ENCODE measurements at regions not wholly inside any gene's neighbourhood (a gene's known extent, or its start where the extent isn't known, plus 50 kb on each side); places are given as distances from the start of the nearest gene placed in this dataset.

- peak; percentile 33 for DNase-seq
These were observed 51.6 kb upstream of the SRGAP3 start for GRCh38 chr3:9301091-9301490.

GRCh38 chr3:9301798-9302197 lies 52.4 kb upstream of the SRGAP3 start:
- no peak for DNase-seq

- peak; percentile 91 for DNase-seq
These were observed 53.2 kb upstream of the SRGAP3 start for GRCh38 chr3:9302425-9303181.

GRCh38 chr3:9308298-9308990 lies 54.4 kb upstream of the THUMPD3 start:
- DNase-seq: no peak

- DNase-seq: no peak
These were observed 52.8 kb upstream of the THUMPD3 start for GRCh38 chr3:9310043-9310442.

GRCh38 chr3:9311228-9311627 lies 51.6 kb upstream of the THUMPD3 start:
- no peak for DNase-seq

Measured in OCI-M1 (cell line).